Osteoblast (primary cell): ENCODE measurements at regions not wholly inside any gene's neighbourhood (a gene's known extent, or its start where the extent isn't known, plus 50 kb on each side); places are given as distances from the start of the nearest gene placed in this dataset.

Experiments used
- DNase-seq: peaks from one replicate; pipeline ENCODE4 v3.0.0; 2011; ENCODE audit warnings: low spot score, mixed read lengths; ENCODE audit not compliant: insufficient read length; ENCODE audit errors: missing footprints
- H2AFZ ChIP-seq: 2 replicates; pipeline ENCODE4 v1.6.0; 2011; ENCODE audit warnings: mild to moderate bottlenecking, low read length
- H3K27ac ChIP-seq: 2 replicates; pipeline ENCODE4 v1.5.1; 2011; ENCODE audit warnings: mild to moderate bottlenecking, low read depth, low read length, moderate library complexity
- H3K27me3 ChIP-seq: 2 replicates; pipeline ENCODE4 v1.6.0; 2012; ENCODE audit warnings: mild to moderate bottlenecking, control low read depth, inconsistent platforms, low read length, moderate library complexity; ENCODE audit not compliant: insufficient read depth
- H3K36me3 ChIP-seq: 2 replicates; pipeline ENCODE4 v1.5.1; 2011; ENCODE audit warnings: mild to moderate bottlenecking, low read length, control low read depth, moderate library complexity; ENCODE audit not compliant: insufficient read depth
- H3K4me1 ChIP-seq: 2 replicates; pipeline ENCODE4 v1.5.1; 2011; ENCODE audit warnings: mild to moderate bottlenecking, low read length, control low read depth, moderate library complexity; ENCODE audit not compliant: insufficient read depth
- H3K4me2 ChIP-seq: 2 replicates; pipeline ENCODE4 v1.6.0; 2011; ENCODE audit warnings: mild to moderate bottlenecking, low read length; ENCODE audit not compliant: insufficient read depth
- H3K4me3 ChIP-seq: fragments of 200-600 bp; sonication (generic); 3 replicates; pipeline ENCODE4 v1.5.1; 2012; ENCODE audit warnings: mild to moderate bottlenecking, low read length, inconsistent platforms; ENCODE audit not compliant: insufficient read depth
- H3K79me2 ChIP-seq: 2 replicates; pipeline ENCODE4 v1.6.0; 2012; ENCODE audit warnings: mild to moderate bottlenecking, low read length, control low read depth, inconsistent platforms; ENCODE audit not compliant: insufficient read depth
- H3K9me3 ChIP-seq: 2 replicates; pipeline ENCODE4 v1.5.1; 2011; ENCODE audit warnings: low read depth, low read length, control low read depth
- H4K20me1 ChIP-seq: 2 replicates; pipeline ENCODE4 v1.6.0; 2012; ENCODE audit warnings: mild to moderate bottlenecking, low read length, control low read depth; ENCODE audit not compliant: insufficient read depth
- CTCF ChIP-seq: IDR thresholded peaks from 2 replicates; pipeline ENCODE4 v1.5.1; 2011; ENCODE audit warnings: mild to moderate bottlenecking, low read depth, low read length, moderate library complexity; ENCODE audit errors: extremely low read depth

- Histone ChIP-seq H3K4me3 (no peak overlapping the region), H3K36me3 (no peaks in the 10 kb centered on the region), H2AFZ (no peak overlapping the region), H3K9me3 (no peaks in the 10 kb centered on the region), H3K79me2 (no peaks in the 10 kb centered on the region), H3K4me2 (no peak overlapping the region), H3K27ac (no peak overlapping the region), H3K27me3 (no peaks in the 10 kb centered on the region), H3K4me1 (peaks cover 17% of the 10 kb centered on the region), H4K20me1 (no peaks in the 10 kb centered on the region)
- TF ChIP-seq CTCF = no peak
- no peak for DNase-seq
These were observed 263.5 kb upstream of the SIX2 start for GRCh38 chr2:45272549-45273265.

- no peak overlapping the region for H3K4me3 ChIP-seq
- no peak for TF ChIP-seq CTCF
- H3K79me2 ChIP-seq = no peaks in the 10 kb centered on the region
- DNase-seq = no peak
- peaks cover 9% of the 10 kb centered on the region for H3K4me1 ChIP-seq
- H3K27me3 ChIP-seq = no peaks in the 10 kb centered on the region
- H3K9me3 ChIP-seq = no peaks in the 10 kb centered on the region
- H3K36me3 ChIP-seq = no peaks in the 10 kb centered on the region
- no peak overlapping the region for H3K27ac ChIP-seq
- no peaks in the 10 kb centered on the region for H4K20me1 ChIP-seq
- no peak overlapping the region for H2AFZ ChIP-seq
- H3K4me2 ChIP-seq = no peak overlapping the region
These were observed 260.0 kb upstream of the SIX2 start for GRCh38 chr2:45269149-45269793.

GRCh38 chr2:45268631-45269030 lies 259.4 kb upstream of the SIX2 start:
- no peaks in the 10 kb centered on the region for H3K27me3 ChIP-seq

More at GRCh38 chr2:45268631-45269030, 259.4 kb upstream of the SIX2 start:
- Histone ChIP-seq H3K36me3 (no peaks in the 10 kb centered on the region), H3K4me1 (peaks cover 9% of the 10 kb centered on the region), H3K4me2 (no peak overlapping the region), H2AFZ (no peak overlapping the region), H3K27ac (no peak overlapping the region), H3K4me3 (no peak overlapping the region), H3K79me2 (no peaks in the 10 kb centered on the region), H4K20me1 (no peaks in the 10 kb centered on the region), H3K9me3 (no peaks in the 10 kb centered on the region)
- DNase-seq = no peak
- no peak for TF ChIP-seq CTCF
